HEK293 (cell line): ENCODE measurements at regions not wholly inside any gene's neighbourhood (a gene's known extent, or its start where the extent isn't known, plus 50 kb on each side); places are given as distances from the start of the nearest gene placed in this dataset.

Experiments used
- CTCF ChIA-PET: fragments of 350-600 bp; formaldehyde crosslinking; extraction: SDS; loops from one replicate; lab custom pipeline; 2021; ENCODE audit warnings: antibody characterized with exemption; lab: Yijun Ruan, JAX
- POLR2A ChIA-PET: fragments of 300-600 bp; formaldehyde crosslinking; extraction: SDS; loops from one replicate; lab custom pipeline; 2020; ENCODE audit warnings: antibody characterized with exemption, inconsistent platforms; lab: Yijun Ruan, JAX
- H3K27ac ChIP-seq: fragments of 200-500 bp; sonication (Bioruptor generic); 2 replicates; pipeline ENCODE4 v1.5.1; 2014; ENCODE audit warnings: low read depth, low read length, control low read depth, inconsistent platforms; ENCODE audit errors: extremely low read depth
- H3K36me3 ChIP-seq, 2 experiments: fragments of 200-500 bp in 1 of 2; sonication (Bioruptor generic) in 1 of 2; 1 replicate in 1 of 2; 2 replicates in 1 of 2; pipeline ENCODE4 v1.5.1; 2014 to 2017; ENCODE audit warnings: inconsistent platforms in 2 of 2, low read length in 2 of 2; ENCODE audit not compliant: control insufficient read depth in 2 of 2, insufficient read depth in 1 of 2
- H3K4me1 ChIP-seq: fragments of 200-500 bp; sonication (Bioruptor generic); 2 replicates; pipeline ENCODE4 v1.5.1; 2014; ENCODE audit warnings: mild to moderate bottlenecking, low read length, inconsistent platforms; ENCODE audit not compliant: control insufficient read depth, insufficient read depth
- H3K4me3 ChIP-seq: 2 replicates; pipeline ENCODE4 v1.5.1; 2011; ENCODE audit warnings: low read depth, mild to moderate bottlenecking, control low read depth, low read length, moderate library complexity
- H3K9me3 ChIP-seq: fragments of 200-500 bp; sonication (Bioruptor generic); 2 replicates; pipeline ENCODE4 v1.5.1; 2014; ENCODE audit warnings: low read depth, low read length, inconsistent platforms; ENCODE audit not compliant: control insufficient read depth, insufficient read depth
- PRDM1 ChIP-seq: fragments of 450-650 bp; formaldehyde crosslinking; IDR thresholded peaks from 2 replicates; pipeline ENCODE4; 2016; ENCODE audit warnings: missing biosample characterization, missing genetic modification characterization
- SP3 ChIP-seq: fragments of 450-650 bp; formaldehyde crosslinking; IDR thresholded peaks from 2 replicates; pipeline ENCODE4 v1.5.1; 2016; ENCODE audit warnings: missing biosample characterization, missing genetic modification characterization
- TCF7L2 ChIP-seq: IDR thresholded peaks from 2 replicates; pipeline ENCODE4 v1.6.1; 2011; ENCODE audit warnings: low read depth, mild to moderate bottlenecking, inconsistent platforms, low read length, moderate library complexity, borderline replicate concordance
- ZNF2 ChIP-seq: fragments of 450-650 bp; formaldehyde crosslinking; IDR thresholded peaks from 2 replicates; pipeline ENCODE4 v1.5.1; 2016; ENCODE audit warnings: missing biosample characterization, missing genetic modification characterization
- ZNF211 ChIP-seq: fragments of 450-650 bp; formaldehyde crosslinking; IDR thresholded peaks from 2 replicates; pipeline ENCODE4 v1.5.1; 2016; ENCODE audit warnings: low read depth, missing biosample characterization, missing genetic modification characterization
- ZNF24 ChIP-seq: fragments of 450-650 bp; formaldehyde crosslinking; IDR thresholded peaks from 2 replicates; pipeline ENCODE4 v1.5.1; 2016; ENCODE audit warnings: missing biosample characterization, missing genetic modification characterization
- ZNF394 ChIP-seq: fragments of 450-650 bp; formaldehyde crosslinking; IDR thresholded peaks from 2 replicates; pipeline ENCODE4 v1.5.1; 2016; ENCODE audit warnings: missing biosample characterization, missing genetic modification characterization, mild to moderate bottlenecking, moderate library complexity, borderline replicate concordance
- ZNF664 ChIP-seq: fragments of 450-650 bp; formaldehyde crosslinking; IDR thresholded peaks from 2 replicates; pipeline ENCODE4 v1.5.1; 2016; ENCODE audit warnings: missing biosample characterization, missing genetic modification characterization
- ZNF792 ChIP-seq: fragments of 450-650 bp; formaldehyde crosslinking; IDR thresholded peaks from 2 replicates; pipeline ENCODE4 v1.5.1; 2016; ENCODE audit warnings: missing biosample characterization, missing genetic modification characterization
- ZSCAN16 ChIP-seq: fragments of 450-650 bp; formaldehyde crosslinking; IDR thresholded peaks from 2 replicates; pipeline ENCODE4 v1.5.1; 2016; ENCODE audit warnings: missing biosample characterization, missing genetic modification characterization
- ZXDB ChIP-seq: fragments of 450-650 bp; formaldehyde crosslinking; IDR thresholded peaks from 2 replicates; pipeline ENCODE4 v1.5.1; 2016; ENCODE audit warnings: missing biosample characterization, missing genetic modification characterization
- TF ChIP-seq, protein P1 (sequence below): fragments of 450-650 bp; formaldehyde crosslinking; IDR thresholded peaks from 2 replicates; pipeline ENCODE4 v1.5.1; 2016; ENCODE audit warnings: missing biosample characterization, missing genetic modification characterization
- TF ChIP-seq, protein P2 (sequence below): fragments of 450-650 bp; formaldehyde crosslinking; IDR thresholded peaks from 2 replicates; pipeline ENCODE4 v1.5.1; 2016; ENCODE audit warnings: missing biosample characterization, missing genetic modification characterization
- TF ChIP-seq, protein P3 (sequence below): fragments of 450-650 bp; IDR thresholded peaks from 2 replicates; pipeline ENCODE4 v1.5.1; 2018; ENCODE audit warnings: missing biosample characterization, mild to moderate bottlenecking, missing genetic modification characterization
- TF ChIP-seq, protein P4 (sequence below): fragments of 450-650 bp; formaldehyde crosslinking; IDR thresholded peaks from 2 replicates; pipeline ENCODE4 v1.5.1; 2016; ENCODE audit warnings: missing biosample characterization, missing genetic modification characterization
- TF ChIP-seq, protein P5 (sequence below): fragments of 450-650 bp; formaldehyde crosslinking; IDR thresholded peaks from 2 replicates; pipeline ENCODE4 v1.5.1; 2016; ENCODE audit warnings: missing biosample characterization, missing genetic modification characterization
- TF ChIP-seq, protein P6 (sequence below): IDR thresholded peaks from 2 replicates; pipeline ENCODE4 v1.6.1; 2011; ENCODE audit warnings: mild to moderate bottlenecking, low read depth, low read length, borderline replicate concordance
- TF ChIP-seq, protein P7 (sequence below): fragments of 450-650 bp; formaldehyde crosslinking; IDR thresholded peaks from 2 replicates; pipeline ENCODE4 v1.5.1; 2017; ENCODE audit warnings: missing biosample characterization, missing genetic modification characterization
- TF ChIP-seq, protein P8 (sequence below): fragments of 450-650 bp; formaldehyde crosslinking; IDR thresholded peaks from 2 replicates; pipeline ENCODE4 v1.5.1; 2016; ENCODE audit warnings: missing biosample characterization, missing genetic modification characterization

DNA sequence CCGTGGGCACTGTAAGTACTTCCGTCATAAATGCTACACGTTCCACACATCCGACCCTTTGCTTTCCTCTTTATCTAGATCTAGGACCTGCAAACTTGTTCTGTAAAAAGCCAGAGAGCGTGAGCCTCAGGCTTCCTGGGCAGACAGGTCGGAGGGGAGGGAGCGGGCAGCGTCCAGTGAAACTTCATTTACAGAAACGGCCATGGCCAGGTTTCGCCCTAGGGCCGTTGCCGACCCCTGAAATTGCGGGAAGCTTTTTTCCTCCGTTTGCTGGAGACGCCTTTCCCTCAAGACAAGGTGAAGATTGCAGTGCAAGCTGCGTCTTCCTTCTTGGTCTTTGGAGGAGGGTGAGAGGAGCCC is 155.4 kb downstream of the DLL1 start:
- no peak overlapping the region for H3K27ac ChIP-seq
- H3K9me3 ChIP-seq, result no peaks in the 10 kb centered on the region
- POLR2A ChIA-PET, result no interaction called here
- no peaks in the 10 kb centered on the region for H3K4me1 ChIP-seq
- H3K4me3 ChIP-seq, result no peak overlapping the region
- H3K36me3 ChIP-seq, result no peaks in the 10 kb centered on the region
- CTCF ChIA-PET, result no interaction called here
- TF ChIP-seq, protein P1, sequence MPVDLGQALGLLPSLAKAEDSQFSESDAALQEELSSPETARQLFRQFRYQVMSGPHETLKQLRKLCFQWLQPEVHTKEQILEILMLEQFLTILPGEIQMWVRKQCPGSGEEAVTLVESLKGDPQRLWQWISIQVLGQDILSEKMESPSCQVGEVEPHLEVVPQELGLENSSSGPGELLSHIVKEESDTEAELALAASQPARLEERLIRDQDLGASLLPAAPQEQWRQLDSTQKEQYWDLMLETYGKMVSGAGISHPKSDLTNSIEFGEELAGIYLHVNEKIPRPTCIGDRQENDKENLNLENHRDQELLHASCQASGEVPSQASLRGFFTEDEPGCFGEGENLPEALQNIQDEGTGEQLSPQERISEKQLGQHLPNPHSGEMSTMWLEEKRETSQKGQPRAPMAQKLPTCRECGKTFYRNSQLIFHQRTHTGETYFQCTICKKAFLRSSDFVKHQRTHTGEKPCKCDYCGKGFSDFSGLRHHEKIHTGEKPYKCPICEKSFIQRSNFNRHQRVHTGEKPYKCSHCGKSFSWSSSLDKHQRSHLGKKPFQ (tag by site-specific recombination), result no peak
- TF ChIP-seq ZNF2, result no peak
- TF ChIP-seq ZNF792 (tag by site-specific recombination), result no peak
- no peak for TF ChIP-seq PRDM1 (tag by site-specific recombination)

DNA sequence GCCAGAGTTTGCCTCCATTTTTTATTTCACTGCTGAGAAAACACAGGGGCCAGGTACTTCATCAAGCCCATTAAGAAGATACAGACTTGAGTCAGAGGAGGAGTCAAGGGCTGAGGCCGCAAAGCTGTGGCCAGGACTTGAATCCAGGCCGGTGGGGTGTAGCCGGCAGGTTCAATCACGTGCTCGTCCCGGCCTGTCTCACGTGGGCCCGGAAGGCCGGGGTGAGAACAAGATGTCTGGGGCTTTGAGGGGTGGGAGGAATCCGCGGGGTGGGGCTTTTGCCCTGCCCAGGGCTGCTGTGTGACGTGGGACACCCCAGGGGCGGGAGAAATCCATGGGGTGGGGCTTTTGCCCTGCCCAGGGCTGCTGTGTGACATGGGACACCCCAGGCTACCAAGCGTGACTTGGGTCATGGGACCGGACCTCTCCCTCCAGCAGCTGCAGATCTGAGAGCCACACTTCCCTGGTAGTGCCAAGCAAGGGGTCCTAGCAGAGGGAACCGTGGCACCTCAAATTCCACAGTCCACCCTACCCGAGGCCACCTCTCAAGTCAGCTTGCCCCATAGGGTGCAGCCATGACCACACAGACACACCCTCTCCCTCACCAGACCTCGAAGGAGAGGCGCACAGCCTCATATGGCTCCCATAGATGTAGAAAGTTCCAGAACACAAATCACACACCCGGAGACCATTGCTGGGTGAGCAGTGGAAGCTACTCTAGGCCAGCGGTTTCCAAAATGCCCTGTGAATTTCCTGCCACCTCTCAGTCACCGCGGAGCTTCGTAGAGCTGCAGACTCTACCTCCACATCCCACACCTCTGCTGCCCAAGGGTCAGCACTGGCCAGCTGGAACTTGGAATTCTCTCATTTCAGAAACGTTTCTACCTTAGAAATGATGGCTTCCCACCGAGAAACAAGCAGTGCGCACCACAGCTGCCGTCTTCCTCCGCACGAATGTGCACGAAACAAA is 156.1 kb downstream of the DLL1 start:
- CTCF ChIA-PET, result no interaction called here
- no peaks in the 10 kb centered on the region for H3K9me3 ChIP-seq
- H3K36me3 ChIP-seq, result no peaks in the 10 kb centered on the region
- no peaks in the 10 kb centered on the region for H3K4me1 ChIP-seq
- no peak overlapping the region for H3K27ac ChIP-seq
- POLR2A ChIA-PET, result no interaction called here
- H3K4me3 ChIP-seq, result no peak overlapping the region
- TF ChIP-seq, protein P2, sequence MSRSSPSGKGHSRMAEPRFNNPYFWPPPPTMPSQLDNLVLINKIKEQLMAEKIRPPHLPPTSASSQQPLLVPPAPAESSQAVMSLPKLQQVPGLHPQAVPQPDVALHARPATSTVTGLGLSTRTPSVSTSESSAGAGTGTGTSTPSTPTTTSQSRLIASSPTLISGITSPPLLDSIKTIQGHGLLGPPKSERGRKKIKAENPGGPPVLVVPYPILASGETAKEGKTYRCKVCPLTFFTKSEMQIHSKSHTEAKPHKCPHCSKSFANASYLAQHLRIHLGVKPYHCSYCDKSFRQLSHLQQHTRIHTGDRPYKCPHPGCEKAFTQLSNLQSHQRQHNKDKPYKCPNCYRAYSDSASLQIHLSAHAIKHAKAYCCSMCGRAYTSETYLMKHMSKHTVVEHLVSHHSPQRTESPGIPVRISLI, result no peak
- TF ChIP-seq, protein P3, sequence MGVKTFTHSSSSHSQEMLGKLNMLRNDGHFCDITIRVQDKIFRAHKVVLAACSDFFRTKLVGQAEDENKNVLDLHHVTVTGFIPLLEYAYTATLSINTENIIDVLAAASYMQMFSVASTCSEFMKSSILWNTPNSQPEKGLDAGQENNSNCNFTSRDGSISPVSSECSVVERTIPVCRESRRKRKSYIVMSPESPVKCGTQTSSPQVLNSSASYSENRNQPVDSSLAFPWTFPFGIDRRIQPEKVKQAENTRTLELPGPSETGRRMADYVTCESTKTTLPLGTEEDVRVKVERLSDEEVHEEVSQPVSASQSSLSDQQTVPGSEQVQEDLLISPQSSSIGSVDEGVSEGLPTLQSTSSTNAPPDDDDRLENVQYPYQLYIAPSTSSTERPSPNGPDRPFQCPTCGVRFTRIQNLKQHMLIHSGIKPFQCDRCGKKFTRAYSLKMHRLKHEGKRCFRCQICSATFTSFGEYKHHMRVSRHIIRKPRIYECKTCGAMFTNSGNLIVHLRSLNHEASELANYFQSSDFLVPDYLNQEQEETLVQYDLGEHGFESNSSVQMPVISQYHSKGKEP, result no peak
- TF ChIP-seq ZNF394 (tag by site-specific recombination) (no peak), SP3 (tag by site-specific recombination) (no peak), ZXDB (tag by site-specific recombination) (no peak), ZSCAN16 (no peak), ZNF211 (tag by site-specific recombination) (no peak), TCF7L2 (no peak), ZNF24 (tag by site-specific recombination) (no peak), ZNF664 (tag by site-specific recombination) (no peak), ZNF2 (no peak)
- TF ChIP-seq, protein P4, sequence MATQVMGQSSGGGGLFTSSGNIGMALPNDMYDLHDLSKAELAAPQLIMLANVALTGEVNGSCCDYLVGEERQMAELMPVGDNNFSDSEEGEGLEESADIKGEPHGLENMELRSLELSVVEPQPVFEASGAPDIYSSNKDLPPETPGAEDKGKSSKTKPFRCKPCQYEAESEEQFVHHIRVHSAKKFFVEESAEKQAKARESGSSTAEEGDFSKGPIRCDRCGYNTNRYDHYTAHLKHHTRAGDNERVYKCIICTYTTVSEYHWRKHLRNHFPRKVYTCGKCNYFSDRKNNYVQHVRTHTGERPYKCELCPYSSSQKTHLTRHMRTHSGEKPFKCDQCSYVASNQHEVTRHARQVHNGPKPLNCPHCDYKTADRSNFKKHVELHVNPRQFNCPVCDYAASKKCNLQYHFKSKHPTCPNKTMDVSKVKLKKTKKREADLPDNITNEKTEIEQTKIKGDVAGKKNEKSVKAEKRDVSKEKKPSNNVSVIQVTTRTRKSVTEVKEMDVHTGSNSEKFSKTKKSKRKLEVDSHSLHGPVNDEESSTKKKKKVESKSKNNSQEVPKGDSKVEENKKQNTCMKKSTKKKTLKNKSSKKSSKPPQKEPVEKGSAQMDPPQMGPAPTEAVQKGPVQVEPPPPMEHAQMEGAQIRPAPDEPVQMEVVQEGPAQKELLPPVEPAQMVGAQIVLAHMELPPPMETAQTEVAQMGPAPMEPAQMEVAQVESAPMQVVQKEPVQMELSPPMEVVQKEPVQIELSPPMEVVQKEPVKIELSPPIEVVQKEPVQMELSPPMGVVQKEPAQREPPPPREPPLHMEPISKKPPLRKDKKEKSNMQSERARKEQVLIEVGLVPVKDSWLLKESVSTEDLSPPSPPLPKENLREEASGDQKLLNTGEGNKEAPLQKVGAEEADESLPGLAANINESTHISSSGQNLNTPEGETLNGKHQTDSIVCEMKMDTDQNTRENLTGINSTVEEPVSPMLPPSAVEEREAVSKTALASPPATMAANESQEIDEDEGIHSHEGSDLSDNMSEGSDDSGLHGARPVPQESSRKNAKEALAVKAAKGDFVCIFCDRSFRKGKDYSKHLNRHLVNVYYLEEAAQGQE (tag by site-specific recombination), result no peak
- TF ChIP-seq, protein P5, sequence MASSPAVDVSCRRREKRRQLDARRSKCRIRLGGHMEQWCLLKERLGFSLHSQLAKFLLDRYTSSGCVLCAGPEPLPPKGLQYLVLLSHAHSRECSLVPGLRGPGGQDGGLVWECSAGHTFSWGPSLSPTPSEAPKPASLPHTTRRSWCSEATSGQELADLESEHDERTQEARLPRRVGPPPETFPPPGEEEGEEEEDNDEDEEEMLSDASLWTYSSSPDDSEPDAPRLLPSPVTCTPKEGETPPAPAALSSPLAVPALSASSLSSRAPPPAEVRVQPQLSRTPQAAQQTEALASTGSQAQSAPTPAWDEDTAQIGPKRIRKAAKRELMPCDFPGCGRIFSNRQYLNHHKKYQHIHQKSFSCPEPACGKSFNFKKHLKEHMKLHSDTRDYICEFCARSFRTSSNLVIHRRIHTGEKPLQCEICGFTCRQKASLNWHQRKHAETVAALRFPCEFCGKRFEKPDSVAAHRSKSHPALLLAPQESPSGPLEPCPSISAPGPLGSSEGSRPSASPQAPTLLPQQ (tag by site-specific recombination), result no peak
- TF ChIP-seq, protein P6, sequence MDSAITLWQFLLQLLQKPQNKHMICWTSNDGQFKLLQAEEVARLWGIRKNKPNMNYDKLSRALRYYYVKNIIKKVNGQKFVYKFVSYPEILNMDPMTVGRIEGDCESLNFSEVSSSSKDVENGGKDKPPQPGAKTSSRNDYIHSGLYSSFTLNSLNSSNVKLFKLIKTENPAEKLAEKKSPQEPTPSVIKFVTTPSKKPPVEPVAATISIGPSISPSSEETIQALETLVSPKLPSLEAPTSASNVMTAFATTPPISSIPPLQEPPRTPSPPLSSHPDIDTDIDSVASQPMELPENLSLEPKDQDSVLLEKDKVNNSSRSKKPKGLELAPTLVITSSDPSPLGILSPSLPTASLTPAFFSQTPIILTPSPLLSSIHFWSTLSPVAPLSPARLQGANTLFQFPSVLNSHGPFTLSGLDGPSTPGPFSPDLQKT, result no peak
- TF ChIP-seq, protein P7, sequence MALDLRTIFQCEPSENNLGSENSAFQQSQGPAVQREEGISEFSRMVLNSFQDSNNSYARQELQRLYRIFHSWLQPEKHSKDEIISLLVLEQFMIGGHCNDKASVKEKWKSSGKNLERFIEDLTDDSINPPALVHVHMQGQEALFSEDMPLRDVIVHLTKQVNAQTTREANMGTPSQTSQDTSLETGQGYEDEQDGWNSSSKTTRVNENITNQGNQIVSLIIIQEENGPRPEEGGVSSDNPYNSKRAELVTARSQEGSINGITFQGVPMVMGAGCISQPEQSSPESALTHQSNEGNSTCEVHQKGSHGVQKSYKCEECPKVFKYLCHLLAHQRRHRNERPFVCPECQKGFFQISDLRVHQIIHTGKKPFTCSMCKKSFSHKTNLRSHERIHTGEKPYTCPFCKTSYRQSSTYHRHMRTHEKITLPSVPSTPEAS, result no peak
- TF ChIP-seq, protein P8, sequence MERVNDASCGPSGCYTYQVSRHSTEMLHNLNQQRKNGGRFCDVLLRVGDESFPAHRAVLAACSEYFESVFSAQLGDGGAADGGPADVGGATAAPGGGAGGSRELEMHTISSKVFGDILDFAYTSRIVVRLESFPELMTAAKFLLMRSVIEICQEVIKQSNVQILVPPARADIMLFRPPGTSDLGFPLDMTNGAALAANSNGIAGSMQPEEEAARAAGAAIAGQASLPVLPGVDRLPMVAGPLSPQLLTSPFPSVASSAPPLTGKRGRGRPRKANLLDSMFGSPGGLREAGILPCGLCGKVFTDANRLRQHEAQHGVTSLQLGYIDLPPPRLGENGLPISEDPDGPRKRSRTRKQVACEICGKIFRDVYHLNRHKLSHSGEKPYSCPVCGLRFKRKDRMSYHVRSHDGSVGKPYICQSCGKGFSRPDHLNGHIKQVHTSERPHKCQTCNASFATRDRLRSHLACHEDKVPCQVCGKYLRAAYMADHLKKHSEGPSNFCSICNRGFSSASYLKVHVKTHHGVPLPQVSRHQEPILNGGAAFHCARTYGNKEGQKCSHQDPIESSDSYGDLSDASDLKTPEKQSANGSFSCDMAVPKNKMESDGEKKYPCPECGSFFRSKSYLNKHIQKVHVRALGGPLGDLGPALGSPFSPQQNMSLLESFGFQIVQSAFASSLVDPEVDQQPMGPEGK (tag by site-specific recombination), result no peak
